K562 (cell line): ENCODE measurements at regions not wholly inside any gene's neighbourhood (a gene's known extent, or its start where the extent isn't known, plus 50 kb on each side); places are given as distances from the start of the nearest gene placed in this dataset.

Experiments used
- ATAC-seq: fragments of 200-7000 bp; cut with Tn5 transposase; 3 replicates; pipeline ENCODE4 v1.9.1; 2020; ENCODE audit warnings: moderate library complexity
- BruUV-seq: library from RNA; stranded (reverse); fragments of 400-500 nt; replicated peaks from 2 replicates; lab custom pipeline; 2021; lab: Mats Ljungman, UMichigan
- CTCF ChIA-PET: fragments of 300-600 bp; formaldehyde crosslinking; extraction: SDS; loops from one replicate; lab custom pipeline; 2021; ENCODE audit warnings: low intra/inter-chr PET ratio; lab: Yijun Ruan, JAX
- POLR2A ChIA-PET: fragments of 300-600, 350-650 bp; sonication (Branson Sonifier 250); formaldehyde crosslinking; extraction: SDS; loops from one replicate; lab custom pipeline; 2021; ENCODE audit warnings: antibody characterized with exemption, inconsistent platforms; lab: Yijun Ruan, JAX
- DNase-seq, 4 experiments: peaks; one replicate each; pipeline versions ENCODE4 v3.0.0 to v3.0.0-alpha.2; 2011 to 2018; ENCODE audit warnings: low spot score in 3 of 4, mixed read lengths in 3 of 4; ENCODE audit errors: extremely low read depth in 1 of 4
- FAIRE-seq: peaks from 2 replicates; lab custom pipeline; 2011; peaks lifted over from hg19 to GRCh38; lab: Jason Lieb, UNC
- H2AFZ ChIP-seq: 2 replicates; pipeline ENCODE4 v1.6.0; 2011; ENCODE audit warnings: low read depth, low read length, control low read depth, inconsistent platforms
- H3K27ac ChIP-seq: fragments of 200-600 bp; 3 replicates; pipeline ENCODE4 v1.8.0; 2011; ENCODE audit warnings: low read depth, mild to moderate bottlenecking, control low read depth, inconsistent platforms, low read length, moderate library complexity, mixed read lengths; ENCODE audit errors: extremely low read depth
- H3K27me3 ChIP-seq, 2 experiments: fragments of 300-600 bp in 1 of 2; 2 replicates in 1 of 2; 3 replicates in 1 of 2; pipeline versions ENCODE4 v1.6.0 to v1.8.0; 2011; ENCODE audit warnings: inconsistent platforms in 2 of 2, low read length in 2 of 2, mild to moderate bottlenecking in 1 of 2, mixed read lengths in 1 of 2, moderate library complexity in 1 of 2; ENCODE audit not compliant: control insufficient read depth in 2 of 2, insufficient read depth in 2 of 2
- H3K36me3 ChIP-seq: fragments of 300-600 bp; 3 replicates; pipeline ENCODE4 v1.8.0; 2011; ENCODE audit warnings: mild to moderate bottlenecking, low read length, inconsistent platforms; ENCODE audit not compliant: control insufficient read depth, insufficient read depth
- H3K4me1 ChIP-seq, 2 experiments: fragments of 200-600 bp in 1 of 2; replicated peaks in 1 of 2; 2 replicates in 1 of 2; 3 replicates in 1 of 2; pipeline versions ENCODE4 v1.5.1 to v1.8.0; 2011; ENCODE audit warnings: inconsistent platforms in 2 of 2, low read length in 2 of 2, mild to moderate bottlenecking in 1 of 2, mixed read lengths in 1 of 2, moderate library complexity in 1 of 2; ENCODE audit not compliant: control insufficient read depth in 2 of 2, insufficient read depth in 2 of 2
- H3K4me2 ChIP-seq: 2 replicates; pipeline ENCODE4 v1.6.1; 2011; ENCODE audit warnings: low read length, control low read depth, inconsistent platforms, mixed read lengths; ENCODE audit not compliant: insufficient read depth
- H3K4me3 ChIP-seq: fragments of 200-600 bp; sonication (generic), shearing (Covaris generic); 2 replicates; pipeline ENCODE4 v1.5.1; 2016; ENCODE audit warnings: control low read depth, inconsistent platforms
- H3K79me2 ChIP-seq: fragments of 200-600 bp; 3 replicates; pipeline ENCODE4 v1.8.0; 2011; ENCODE audit warnings: low read length, inconsistent platforms; ENCODE audit not compliant: control insufficient read depth, insufficient read depth
- H3K9ac ChIP-seq, 2 experiments: 2 replicates each; pipeline versions ENCODE4 v1.6.0 to v1.6.1; 2011; ENCODE audit warnings: low read depth in 2 of 2, low read length in 2 of 2, control low read depth in 1 of 2, inconsistent platforms in 1 of 2, mild to moderate bottlenecking in 1 of 2, mixed read lengths in 1 of 2; ENCODE audit not compliant: insufficient read depth in 1 of 2
- H3K9me1 ChIP-seq: one replicate; pipeline ENCODE4 v1.6.0; 2011; ENCODE audit warnings: inconsistent platforms, mild to moderate bottlenecking, low read length, moderate library complexity; ENCODE audit not compliant: control insufficient read depth, insufficient read depth
- H3K9me3 ChIP-seq: replicated peaks from 2 replicates; pipeline ENCODE4 v1.5.1; 2011; ENCODE audit warnings: low read depth, low read length, inconsistent platforms; ENCODE audit not compliant: control insufficient read depth, insufficient read depth
- H4K20me1 ChIP-seq: replicated peaks from 2 replicates; pipeline ENCODE4 v1.6.1; 2011; ENCODE audit warnings: low read length, inconsistent platforms, mixed read lengths; ENCODE audit not compliant: control insufficient read depth, insufficient read depth
- CREBBP ChIP-seq: IDR thresholded peaks from one replicate; pipeline ENCODE4 v1.6.1; 2012; ENCODE audit warnings: low read depth, mild to moderate bottlenecking, control low read depth, inconsistent platforms, low read length
- DEAF1 ChIP-seq: fragments of 450-650 bp; formaldehyde crosslinking; IDR thresholded peaks from 2 replicates; pipeline ENCODE4 v1.4.0; 2020; ENCODE audit warnings: mild to moderate bottlenecking, moderate library complexity
- HNRNPLL ChIP-seq: fragments of 200-400 bp; formaldehyde crosslinking; IDR thresholded peaks from 2 replicates; pipeline ENCODE4 v1.6.1; 2017; ENCODE audit warnings: low read length, low read depth, mild to moderate bottlenecking; ENCODE audit not compliant: poor library complexity, severe bottlenecking
- HOMEZ ChIP-seq: fragments of 250-450 bp; sonication (Bioruptor Pico); IDR thresholded peaks from 2 replicates; pipeline ENCODE4 v1.4.0; 2020; ENCODE audit warnings: mild to moderate bottlenecking, moderate library complexity
- PBX2 ChIP-seq, 2 experiments: IDR thresholded peaks in 1 of 2; conservative IDR thresholded peaks in 1 of 2; 2 replicates each; pipeline ENCODE4 v1.6.1; 2016; ENCODE audit warnings: low read depth in 2 of 2, mild to moderate bottlenecking in 1 of 2, missing compliant biosample characterization in 1 of 2, missing genetic modification characterization in 1 of 2, moderate library complexity in 1 of 2
- POLR3A ChIP-seq: IDR thresholded peaks from 2 replicates; pipeline ENCODE4 v1.6.1; 2011; ENCODE audit warnings: borderline replicate concordance, mild to moderate bottlenecking, moderate library complexity; ENCODE audit not compliant: insufficient read length, insufficient read depth; ENCODE audit errors: extremely low read depth
- RBFOX2 ChIP-seq: fragments of 200-400 bp; formaldehyde crosslinking; IDR thresholded peaks from 2 replicates; pipeline ENCODE4 v1.6.1; 2017; ENCODE audit warnings: low read depth, mild to moderate bottlenecking, low read length, moderate library complexity
- RBM15 ChIP-seq: fragments of 200-400 bp; formaldehyde crosslinking; IDR thresholded peaks from 2 replicates; pipeline ENCODE4 v1.6.1; 2018; ENCODE audit warnings: mild to moderate bottlenecking, low read length, moderate library complexity; ENCODE audit not compliant: insufficient read depth
- SP2 ChIP-seq: IDR thresholded peaks from 2 replicates; pipeline ENCODE4 v1.6.1; 2011; ENCODE audit warnings: mild to moderate bottlenecking, low read depth, low read length, moderate library complexity; ENCODE audit not compliant: poor library complexity, severe bottlenecking; ENCODE audit errors: extremely low read depth
- ZNF347 ChIP-seq: fragments of 450-650 bp; formaldehyde crosslinking; IDR thresholded peaks from 2 replicates; pipeline ENCODE4 v1.4.0; 2020; ENCODE audit warnings: low read depth, mild to moderate bottlenecking, moderate library complexity
- ZNF707 ChIP-seq: fragments of 250-450 bp; sonication (Bioruptor Pico); conservative IDR thresholded peaks from 2 replicates; pipeline ENCODE4 v1.8.0; 2022; ENCODE audit warnings: inconsistent platforms, mild to moderate bottlenecking, moderate library complexity
- WGBS: fragments of 100-300 bp; shearing (Covaris generic); methylation state at CpG from one replicate; pipeline ENCODE4 v1.1.6; 2016; ENCODE audit warnings: low coverage, mixed read lengths; ENCODE audit not compliant: insufficient coverage; ENCODE audit errors: missing lambda C conversion rate; 5-methylcytosine and 5-hydroxymethylcytosine counted together
- in situ Hi-C: fragments of 300-500 bp; cut with MboI; formaldehyde crosslinking; loops from 4 replicates; pipeline ENCODE4 v1.15.0; 2018; ENCODE audit warnings: inconsistent platforms, mixed read lengths
- intact Hi-C: fragments of 100-400 bp; cut with micrococcal nuclease; formaldehyde crosslinking; loops from 2 replicates; pipeline ENCODE4 v1.14.2; 2022

DNA sequence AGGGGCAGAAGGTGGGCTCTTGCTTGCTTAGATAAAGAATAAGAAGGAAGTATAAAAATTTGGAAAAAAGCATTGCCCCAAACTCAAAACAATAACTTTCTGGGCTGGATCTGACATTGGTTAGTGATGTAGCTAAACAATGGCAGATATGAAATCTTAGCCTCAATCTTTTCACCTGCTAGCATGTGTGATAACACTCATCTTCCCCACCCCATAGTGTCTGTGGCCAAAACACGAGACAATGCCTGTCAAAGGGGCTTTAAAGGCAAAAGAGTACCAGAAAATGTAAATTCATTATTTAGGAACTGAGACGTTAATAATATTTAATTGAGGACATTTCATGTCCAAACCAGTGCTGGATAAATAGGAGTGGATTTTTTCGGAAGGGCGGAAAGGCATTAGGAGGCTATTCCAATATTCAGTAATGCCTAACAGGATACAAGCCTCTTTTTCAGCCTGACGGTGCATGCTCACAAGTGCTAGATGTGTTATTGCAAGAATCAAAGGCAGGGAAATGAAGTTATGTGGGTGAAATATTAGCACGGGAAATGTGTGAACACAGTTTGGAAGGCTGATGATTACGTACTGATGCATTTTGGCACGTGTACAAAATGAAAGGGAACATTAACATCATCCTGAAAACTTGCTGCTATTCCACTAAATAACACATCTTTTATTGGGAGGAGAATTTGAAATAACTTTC, 395.7 kb downstream of the GALR1 start:
- no peaks in the 10 kb centered on the region for H3K36me3 ChIP-seq
- no peaks in the 10 kb centered on the region for H4K20me1 ChIP-seq
- no TSS peak for BruUV-seq
- POLR2A ChIA-PET: no interaction called here
- no peak overlapping the region for H3K27ac ChIP-seq
- FAIRE-seq: no peak
- ATAC-seq: no peak
- no peaks in the 10 kb centered on the region for H3K27me3 ChIP-seq
- intact Hi-C loops: loop anchor here (5.0 kb wide), 1 partner anchor 643 kb away; no protein-coding TSS in a partner anchor
- CTCF ChIA-PET: no interaction called here
- DNase-seq: no peak
- H3K4me3 ChIP-seq: no peak overlapping the region
- no peak overlapping the region for H3K9ac ChIP-seq
- H3K4me1 ChIP-seq: no peaks in the 10 kb centered on the region
- H3K79me2 ChIP-seq: no peaks in the 10 kb centered on the region
- in situ Hi-C loops: no loop called here
- WGBS: 0% methylated on average over 7 of the region's 8 CpGs
- no peaks in the 10 kb centered on the region for H3K9me3 ChIP-seq
- no peak overlapping the region for H3K4me2 ChIP-seq
- H3K9me1 ChIP-seq: no peaks in the 10 kb centered on the region
- H2AFZ ChIP-seq: no peak overlapping the region
- TF ChIP-seq HOMEZ (CRISPR knock-in tag) (no peak), HNRNPLL (no peak), ZNF707 (CRISPR knock-in tag) (no peak), POLR3A (no peak), PBX2 (CRISPR knock-in tag; IDR thresholded peaks at IDR 0.05; ENCODE audit: low read depth) (no peak), PBX2 (tag; conservative IDR thresholded peaks at IDR 0.05; ENCODE audit: low read depth) (no peak), SP2 (no peak), CREBBP (no peak), RBM15 (no peak), ZNF347 (no peak), DEAF1 (CRISPR knock-in tag) (no peak), RBFOX2 (no peak)
